HepG2 (cell line): ENCODE measurements at regions not wholly inside any gene's neighbourhood (a gene's known extent, or its start where the extent isn't known, plus 50 kb on each side); places are given as distances from the start of the nearest gene placed in this dataset.
"Not testable (repeated sequence)": the region's sequence is repeated elsewhere in the genome, so short reads cannot be mapped to it uniquely, and the experiment has no call there.

Source experiments
- ATAC-seq: fragments of 200-7000 bp; cut with Tn5 transposase; 3 replicates; pipeline ENCODE4 v1.9.1; 2020; ENCODE audit warnings: mild to moderate bottlenecking, moderate library complexity
- BruUV-seq: library from RNA; stranded (reverse); fragments of 400-500 nt; replicated peaks from 2 replicates; lab custom pipeline; 2021; lab: Mats Ljungman, UMichigan
- CTCF ChIA-PET: fragments of 300-600 bp; formaldehyde crosslinking; extraction: SDS; loops from one replicate; lab custom pipeline; 2021; ENCODE audit warnings: low total read pairs, inconsistent platforms, low intra/inter-chr PET ratio; lab: Yijun Ruan, JAX
- POLR2A ChIA-PET: fragments of 350-600 bp; sonication (Branson Sonifier 250); formaldehyde crosslinking; loops from one replicate; lab custom pipeline; 2020; ENCODE audit warnings: antibody characterized with exemption, inconsistent platforms; lab: Yijun Ruan, JAX
- DNase-seq: peaks from one replicate; pipeline ENCODE4 v3.0.0-alpha.2; 2015; ENCODE audit warnings: low spot score
- FAIRE-seq: peaks from 3 replicates; lab custom pipeline; 2011; peaks lifted over from hg19 to GRCh38; lab: Jason Lieb, UNC
- H2AFZ ChIP-seq: one replicate; pipeline ENCODE4 v1.6.1; 2011; ENCODE audit warnings: low read length, inconsistent platforms
- H3K27ac ChIP-seq: fragments of 300-600 bp; 3 replicates; pipeline ENCODE4 v1.8.0; 2011; ENCODE audit warnings: mixed run types, mild to moderate bottlenecking, mixed read lengths, low read length, inconsistent platforms; ENCODE audit not compliant: insufficient read depth; ENCODE audit errors: extremely low read length
- H3K27me3 ChIP-seq, 2 experiments: fragments of 200-600 bp in 1 of 2; 2 replicates in 1 of 2; 3 replicates in 1 of 2; pipeline versions ENCODE4 v1.6.0 to v1.8.0; 2011; ENCODE audit warnings: low read length in 2 of 2, mild to moderate bottlenecking in 2 of 2, moderate library complexity in 2 of 2, inconsistent platforms in 1 of 2; ENCODE audit not compliant: insufficient read depth in 2 of 2, control insufficient read depth in 1 of 2
- H3K36me3 ChIP-seq, 2 experiments: fragments of 200-600 bp in 1 of 2; replicated peaks in 1 of 2; 2 replicates in 1 of 2; 3 replicates in 1 of 2; pipeline versions ENCODE4 v1.5.1 to v1.8.0; 2011; ENCODE audit warnings: low read length in 2 of 2, inconsistent platforms in 1 of 2; ENCODE audit not compliant: insufficient read depth in 2 of 2, control insufficient read depth in 1 of 2
- H3K4me1 ChIP-seq: 2 replicates; pipeline ENCODE4 v1.5.1; 2012; ENCODE audit warnings: low read length, inconsistent platforms; ENCODE audit not compliant: insufficient read depth
- H3K4me2 ChIP-seq: 2 replicates; pipeline ENCODE4 v1.6.0; 2011; ENCODE audit warnings: low read depth, low read length, inconsistent platforms
- H3K4me3 ChIP-seq, 3 experiments: fragments of 200-600 bp in 1 of 3; sonication (generic), shearing (Covaris generic) in 1 of 3; replicated peaks in 1 of 3; 2 replicates each; pipeline ENCODE4 v1.5.1; 2011 to 2016; ENCODE audit warnings: low read length in 3 of 3, inconsistent platforms in 2 of 3, low read depth in 2 of 3, mild to moderate bottlenecking in 2 of 3, control low read depth in 1 of 3, mixed read lengths in 1 of 3; ENCODE audit not compliant: insufficient read depth in 1 of 3
- H3K79me2 ChIP-seq: one replicate; pipeline ENCODE4 v1.6.1; 2011; ENCODE audit warnings: low read length, inconsistent platforms; ENCODE audit not compliant: insufficient read depth
- H3K9ac ChIP-seq: 2 replicates; pipeline ENCODE4 v1.6.0; 2011; ENCODE audit warnings: mild to moderate bottlenecking, low read depth, low read length, inconsistent platforms; ENCODE audit not compliant: insufficient read depth
- H3K9me3 ChIP-seq: 2 replicates; pipeline ENCODE4 v1.5.1; 2012; ENCODE audit warnings: mild to moderate bottlenecking, low read length
- H4K20me1 ChIP-seq: 2 replicates; pipeline ENCODE4 v1.6.0; 2011; ENCODE audit warnings: inconsistent platforms, mild to moderate bottlenecking, low read length, moderate library complexity; ENCODE audit not compliant: insufficient read depth
- CBX5 ChIP-seq: sonication (generic); formaldehyde crosslinking; IDR thresholded peaks from 2 replicates; pipeline ENCODE4 v1.4.0; 2020; ENCODE audit warnings: missing genetic modification reagents, borderline replicate concordance
- MIER2 ChIP-seq: IDR thresholded peaks from 2 replicates; pipeline ENCODE4 v1.6.1; 2016; ENCODE audit warnings: missing biosample characterization, missing genetic modification reagents
- MIXL1 ChIP-seq: IDR thresholded peaks from 2 replicates; pipeline ENCODE4 v1.6.1; 2016
- SP5 ChIP-seq: IDR thresholded peaks from 2 replicates; pipeline ENCODE4 v1.6.1; 2016; ENCODE audit warnings: low read depth, borderline replicate concordance
- ZFY ChIP-seq: sonication (generic); formaldehyde crosslinking; IDR thresholded peaks from 2 replicates; pipeline ENCODE4 v1.4.0; 2020; ENCODE audit warnings: missing genetic modification reagents
- ZNF30 ChIP-seq: sonication (generic); formaldehyde crosslinking; IDR thresholded peaks from 2 replicates; pipeline ENCODE4 v1.5.0; 2020; ENCODE audit warnings: mild to moderate bottlenecking, missing genetic modification reagents
- ZNF431 ChIP-seq: sonication (generic); formaldehyde crosslinking; IDR thresholded peaks from 2 replicates; pipeline ENCODE4 v1.9.0; 2022; ENCODE audit warnings: missing genetic modification reagents, low read depth, mild to moderate bottlenecking, borderline replicate concordance
- ZNF777 ChIP-seq: sonication (generic); formaldehyde crosslinking; IDR thresholded peaks from 2 replicates; pipeline ENCODE4 v1.4.0; 2020; ENCODE audit warnings: missing genetic modification reagents
- WGBS: methylation state at CpG from one replicate; pipeline ENCODE4 v1.1.6; 2017; ENCODE audit warnings: low lambda C conversion rate; 5-methylcytosine and 5-hydroxymethylcytosine counted together
- in situ Hi-C: cut with HindIII; loops from 2 replicates; pipeline ENCODE4 v1.10.0; 2017; ENCODE audit warnings: low pct_unique_long_range_greater_than_20kb; ENCODE audit not compliant: extremely low pct_ligation_motif_present
- intact Hi-C: fragments of 100-400 bp; cut with micrococcal nuclease; formaldehyde crosslinking; loops from one replicate; pipeline ENCODE4 v1.10.0; 2022; ENCODE audit not compliant: unreplicated experiment

GRCh38 chr10:86585037-86585929 lies 63.7 kb upstream of the WAPL start (continued):
- TF ChIP-seq ZNF431 (no peak), CBX5 (CRISPR knock-in tag) (0 out of 2 replicates have a peak, but pooled peaks have one; percentile 29)

GRCh38 chr10:86586516-86586915 lies 64.9 kb upstream of the WAPL start:
- TF ChIP-seq MIER2 (CRISPR knock-in tag) (no peak), MIXL1 (CRISPR knock-in tag) (no peak), ZNF30 (CRISPR knock-in tag) (no peak), SP5 (CRISPR knock-in tag) (no peak), ZNF777 (no peak), ZFY (CRISPR knock-in tag) (no peak)
- Histone ChIP-seq H3K9me3 (no peaks in the 10 kb centered on the region), H3K4me3 (no peak overlapping the region), H3K27me3 (peaks cover 0 to 7% of the 10 kb centered on the region in 2 experiments; a peak in 3 of 5 replicates), H3K36me3 (no peaks in the 10 kb centered on the region), H3K4me1 (peaks cover 17% of the 10 kb centered on the region; the same call in 1 of the 2 replicates), H3K4me2 (no peak overlapping the region), H2AFZ (no peak overlapping the region), H4K20me1 (no peaks in the 10 kb centered on the region), H3K9ac (no peak overlapping the region), H3K27ac (no peak overlapping the region), H3K79me2 (no peaks in the 10 kb centered on the region)
- ATAC-seq (no peak), DNase-seq (no peak), FAIRE-seq (no peak)
- CTCF ChIA-PET: interaction anchor here (1.7 to 3.9 kb wide), 3 partner anchors 63 to 237 kb away, joined by 6 to 43 read pairs (median 8); no protein-coding TSS in a partner anchor
- POLR2A ChIA-PET: no interaction called here
- 23% methylated on average over 4 of the region's 4 CpGs for WGBS
- in situ Hi-C loops (no loop called here), intact Hi-C loops (loop anchor here (10.0 kb wide), 1 partner anchor 132 kb away; no protein-coding TSS in a partner anchor)
- no TSS peak for BruUV-seq

GRCh38 chr10:86588781-86589180 lies 65.6 kb upstream of the OPN4 start:
- WGBS: 57% methylated on average over 14 of the region's 14 CpGs
- H3K9me3 ChIP-seq, H3K27ac ChIP-seq, H3K36me3 ChIP-seq, in situ Hi-C loops, H3K79me2 ChIP-seq, H3K27me3 ChIP-seq, H4K20me1 ChIP-seq, POLR2A ChIA-PET, DNase-seq, CTCF ChIA-PET, H3K4me3 ChIP-seq, BruUV-seq, H3K4me2 ChIP-seq, ATAC-seq, FAIRE-seq, H3K9ac ChIP-seq, H2AFZ ChIP-seq: not testable (repeated sequence)
- peaks cover 27% of the 10 kb centered on the region for H3K4me1 ChIP-seq
- intact Hi-C loops: loop anchor here (10.0 kb wide), 1 partner anchor 134 kb away; no protein-coding TSS in a partner anchor
